Fibroblast of mammary gland (primary cell): ENCODE measurements at regions not wholly inside any gene's neighbourhood (a gene's known extent, or its start where the extent isn't known, plus 50 kb on each side); places are given as distances from the start of the nearest gene placed in this dataset.

Source experiments
- DNase-seq: peaks from one replicate; pipeline ENCODE4 v3.0.0-alpha.2; 2010; ENCODE audit warnings: low read depth
- H3K4me3 ChIP-seq: 2 replicates; pipeline ENCODE4 v1.5.1; 2011; ENCODE audit warnings: low read depth, mild to moderate bottlenecking, low read length, moderate library complexity; ENCODE audit not compliant: control insufficient read depth
- CTCF ChIP-seq: conservative IDR thresholded peaks from 2 replicates; pipeline ENCODE4 v1.5.1; 2011; ENCODE audit warnings: low read depth, low read length, inconsistent platforms; ENCODE audit not compliant: control insufficient read depth, insufficient read depth

- no peak for DNase-seq
- no peak overlapping the region for H3K4me3 ChIP-seq
- TF ChIP-seq CTCF: no peak
These were observed 363.5 kb downstream of the DEPDC1B start for GRCh38 chr5:60336491-60336890.

- no peak for TF ChIP-seq CTCF
- DNase-seq: no peak
- H3K4me3 ChIP-seq: no peak overlapping the region
These were observed 364.1 kb downstream of the DEPDC1B start for GRCh38 chr5:60335913-60336312.

- TF ChIP-seq CTCF: no peak
- DNase-seq: peak; percentile 95
- H3K4me3 ChIP-seq: no peak overlapping the region
These were observed 365.7 kb downstream of the DEPDC1B start for GRCh38 chr5:60334281-60334713.

- H3K4me3 ChIP-seq: no peak overlapping the region
- DNase-seq: peak; percentile 69
- TF ChIP-seq CTCF: no peak
These were observed 366.9 kb downstream of the DEPDC1B start for GRCh38 chr5:60333005-60333571.

GRCh38 chr5:60332244-60333004 lies 367.5 kb downstream of the DEPDC1B start:
- no peak for TF ChIP-seq CTCF
- no peak overlapping the region for H3K4me3 ChIP-seq
- DNase-seq: peak; percentile 75

GRCh38 chr5:60330236-60330635 lies 369.7 kb downstream of the DEPDC1B start:
- no peak for TF ChIP-seq CTCF
- H3K4me3 ChIP-seq: no peak overlapping the region
- DNase-seq: no peak
